Occipital lobe (tissue), 1 donor: ENCODE measurements at regions not wholly inside any gene's neighbourhood (a gene's known extent, or its start where the extent isn't known, plus 50 kb on each side); places are given as distances from the start of the nearest gene placed in this dataset.
"Not testable (repeated sequence)": the region's sequence is repeated elsewhere in the genome, so short reads cannot be mapped to it uniquely, and the experiment has no call there.

Source experiments
- DNase-seq: peaks from one replicate; lab custom pipeline; 2025; lab: John Stamatoyannopoulos, UW

- DNase-seq: no peak
Measured at GRCh38 chr16:61195006-61195405, 841.2 kb downstream of the CDH8 start.

- DNase-seq: no peak
Measured at GRCh38 chr16:61194573-61194972, 841.7 kb downstream of the CDH8 start.

- no peak for DNase-seq
Measured at GRCh38 chr16:61182391-61182790, 853.8 kb downstream of the CDH8 start.

- no peak for DNase-seq
Measured at GRCh38 chr16:61181982-61182381, 854.3 kb downstream of the CDH8 start.

GRCh38 chr16:61179561-61179960 is 856.7 kb downstream of the CDH8 start:
- DNase-seq: no peak

GRCh38 chr16:61165797-61166196 is 870.4 kb downstream of the CDH8 start:
- no peak for DNase-seq

GRCh38 chr16:61150351-61150750 is 885.9 kb downstream of the CDH8 start:
- no peak for DNase-seq

GRCh38 chr16:61149709-61150108 is 886.5 kb downstream of the CDH8 start:
- DNase-seq: no peak

- no peak for DNase-seq
Measured at GRCh38 chr16:61148930-61149329, 887.3 kb downstream of the CDH8 start.

- no peak for DNase-seq
Measured at GRCh38 chr16:61146429-61146828, 889.8 kb downstream of the CDH8 start.

GRCh38 chr16:61131447-61131846 is 904.8 kb downstream of the CDH8 start:
- DNase-seq: no peak

- DNase-seq: no peak
Measured at GRCh38 chr16:61128545-61129323, 907.5 kb downstream of the CDH8 start.

GRCh38 chr16:61105544-61105943 is 930.7 kb downstream of the CDH8 start:
- no peak for DNase-seq

GRCh38 chr16:61098505-61098904 is 937.7 kb downstream of the CDH8 start:
- DNase-seq: no peak

GRCh38 chr16:61091300-61091699 is 944.9 kb downstream of the CDH8 start:
- not testable (repeated sequence) for DNase-seq

GRCh38 chr16:61083711-61084110 is 952.5 kb downstream of the CDH8 start:
- DNase-seq: no peak

GRCh38 chr16:61074324-61074723 is 961.9 kb downstream of the CDH8 start:
- no peak for DNase-seq

GRCh38 chr16:61057635-61058034 is 978.6 kb downstream of the CDH8 start:
- DNase-seq: no peak

- no peak for DNase-seq
Measured at GRCh38 chr16:61050547-61050946, 985.7 kb downstream of the CDH8 start.

- no peak for DNase-seq
Measured at GRCh38 chr16:61045931-61046330, 990.3 kb downstream of the CDH8 start.

GRCh38 chr16:61042737-61043136 is 993.5 kb downstream of the CDH8 start:
- DNase-seq: no peak

GRCh38 chr16:61030616-61031015 is 1005.6 kb downstream of the CDH8 start:
- DNase-seq: no peak

- no peak for DNase-seq
Measured at GRCh38 chr16:61024180-61024900, 1011.9 kb downstream of the CDH8 start.
